DLD1 (cell line): ENCODE measurements at regions not wholly inside any gene's neighbourhood (a gene's known extent, or its start where the extent isn't known, plus 50 kb on each side); places are given as distances from the start of the nearest gene placed in this dataset.

Experiments used
- in situ Hi-C: cut with HindIII; loops from 2 replicates; pipeline ENCODE4 v1.10.0; 2017; ENCODE audit warnings: low sequenced_read_pairs

- in situ Hi-C loops: no loop called here
Measured at GRCh38 chr2:52886556-52886955, 881.0 kb upstream of the CHAC2 start.

GRCh38 chr2:52884761-52885352, 882.7 kb upstream of the CHAC2 start:
- in situ Hi-C loops: no loop called here

- in situ Hi-C loops: no loop called here
Measured at GRCh38 chr2:52882974-52883373, 884.6 kb upstream of the CHAC2 start.

- in situ Hi-C loops: no loop called here
Measured at GRCh38 chr2:52881606-52882005, 886.0 kb upstream of the CHAC2 start.

- in situ Hi-C loops: no loop called here
Measured at GRCh38 chr2:52880872-52881271, 886.7 kb upstream of the CHAC2 start.

- in situ Hi-C loops: no loop called here
Measured at GRCh38 chr2:52879561-52879960, 888.0 kb upstream of the CHAC2 start.

- in situ Hi-C loops: no loop called here
Measured at GRCh38 chr2:52877703-52878102, 889.9 kb upstream of the CHAC2 start.

GRCh38 chr2:52874466-52875106, 893.0 kb upstream of the CHAC2 start:
- in situ Hi-C loops: no loop called here

- in situ Hi-C loops: no loop called here
Measured at GRCh38 chr2:52862801-52863200, 904.8 kb upstream of the CHAC2 start.

GRCh38 chr2:52861596-52861995, 906.0 kb upstream of the CHAC2 start:
- in situ Hi-C loops: no loop called here

GRCh38 chr2:52859065-52859464, 908.5 kb upstream of the CHAC2 start:
- in situ Hi-C loops: no loop called here

GRCh38 chr2:52857722-52858121, 909.9 kb upstream of the CHAC2 start:
- in situ Hi-C loops: no loop called here

- in situ Hi-C loops: no loop called here
Measured at GRCh38 chr2:52852006-52852405, 915.6 kb upstream of the CHAC2 start.

GRCh38 chr2:52844701-52845423, 922.7 kb upstream of the CHAC2 start:
- in situ Hi-C loops: no loop called here

- in situ Hi-C loops: no loop called here
Measured at GRCh38 chr2:52835909-52836308, 931.7 kb upstream of the CHAC2 start.

- in situ Hi-C loops: no loop called here
Measured at GRCh38 chr2:52831216-52831615, 936.4 kb upstream of the CHAC2 start.

- in situ Hi-C loops: no loop called here
Measured at GRCh38 chr2:52828112-52828511, 939.5 kb upstream of the CHAC2 start.

- in situ Hi-C loops: no loop called here
Measured at GRCh38 chr2:52821631-52822030, 946.0 kb upstream of the CHAC2 start.

GRCh38 chr2:52818958-52819357, 948.6 kb upstream of the CHAC2 start:
- in situ Hi-C loops: no loop called here

- in situ Hi-C loops: no loop called here
Measured at GRCh38 chr2:52810460-52810859, 957.1 kb upstream of the CHAC2 start.

GRCh38 chr2:52805901-52806410, 961.6 kb upstream of the CHAC2 start:
- in situ Hi-C loops: loop anchor here (5.0 kb wide), 1 partner anchor 54 kb away; no protein-coding TSS in a partner anchor

GRCh38 chr2:52794581-52794980, 973.0 kb upstream of the CHAC2 start:
- in situ Hi-C loops: no loop called here
